ENCODE measurements at regions not wholly inside any gene's neighbourhood (a gene's known extent, or its start where the extent isn't known, plus 50 kb on each side); places are given as distances from the start of the nearest gene placed in this dataset.
"Not testable (repeated sequence)": the region's sequence is repeated elsewhere in the genome, so short reads cannot be mapped to it uniquely, and the experiment has no call there.

GRCh38 chr10:121327727-121328126, 270.5 kb downstream of the FGFR2 start:
- no peak overlapping the region for H3K4me2 ChIP-seq (ENCODE audit: low read length)
- H3K27ac ChIP-seq (ENCODE audit: low read length) = no peak overlapping the region
- no peaks in the 10 kb centered on the region for H4K20me1 ChIP-seq (ENCODE audit: insufficient read depth)
- TF ChIP-seq POLR2AphosphoS5 (IDR thresholded peaks at IDR 0.05) (no peak), RAD21 (conservative IDR thresholded peaks at IDR 0.05) (no peak)
- peaks cover 16% of the 10 kb centered on the region for H3K27me3 ChIP-seq (ENCODE audit: insufficient read depth, low read depth, low read length)
- no peaks in the 10 kb centered on the region for H3K79me2 ChIP-seq (replicated peaks; ENCODE audit: insufficient read depth, low read length)
- no peaks in the 10 kb centered on the region for H3F3A ChIP-seq (ENCODE audit: insufficient read depth, low read length, poor library complexity, severe bottlenecking)
- H2AFZ ChIP-seq (ENCODE audit: low read depth, low read length) = no peak overlapping the region
- no peaks in the 10 kb centered on the region for H3K36me3 ChIP-seq (ENCODE audit: insufficient read depth, low read length)
- H3K9me2 ChIP-seq (ENCODE audit: insufficient read depth, low read length) = no peaks in the 10 kb centered on the region
- H3K4me3 ChIP-seq (ENCODE audit: low read length) = no peak overlapping the region
- no peak overlapping the region for H3K9ac ChIP-seq (ENCODE audit: low read length)
- H3K9me3 ChIP-seq (ENCODE audit: low read length) = no peaks in the 10 kb centered on the region

GRCh38 chr10:121329631-121330030, 268.6 kb downstream of the FGFR2 start:
- peaks cover 26% of the 10 kb centered on the region for H3K27me3 ChIP-seq (ENCODE audit: insufficient read depth, low read depth, low read length)
- H3K4me2 ChIP-seq (ENCODE audit: low read length); H2AFZ ChIP-seq (ENCODE audit: low read depth, low read length); H4K20me1 ChIP-seq (ENCODE audit: insufficient read depth); H3K9ac ChIP-seq (ENCODE audit: low read length); H3K36me3 ChIP-seq (ENCODE audit: insufficient read depth, low read length); H3K9me2 ChIP-seq (ENCODE audit: insufficient read depth, low read length); H3K9me3 ChIP-seq (ENCODE audit: low read length); H3F3A ChIP-seq (ENCODE audit: insufficient read depth, low read length, poor library complexity, severe bottlenecking); H3K4me3 ChIP-seq (ENCODE audit: low read length); H3K79me2 ChIP-seq (replicated peaks; ENCODE audit: insufficient read depth, low read length); H3K27ac ChIP-seq (ENCODE audit: low read length): not testable (repeated sequence)

DNA sequence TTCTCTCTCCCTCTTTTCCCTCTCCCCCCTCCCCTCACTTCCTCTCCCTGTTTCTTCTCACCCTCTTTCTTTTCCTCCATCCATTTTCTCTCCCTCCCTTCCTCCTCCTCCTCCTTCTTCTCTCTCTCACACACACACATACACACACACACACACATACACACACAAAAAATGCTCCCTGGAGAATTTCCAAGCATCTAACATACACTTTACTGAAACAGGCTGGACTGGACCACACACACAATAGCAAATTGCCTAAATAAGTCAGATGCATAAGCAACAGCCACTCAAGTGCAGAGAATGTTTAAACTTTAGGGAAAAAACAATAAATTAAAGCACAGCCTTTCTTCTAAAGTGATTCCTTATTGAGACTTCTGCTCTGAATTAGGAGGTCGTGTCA, 267.7 kb downstream of the FGFR2 start:
- Histone ChIP-seq H3K27ac (ENCODE audit: low read length) (no peak overlapping the region), H2AFZ (ENCODE audit: low read depth, low read length) (no peak overlapping the region), H3K9ac (ENCODE audit: low read length) (no peak overlapping the region), H3K9me3 (ENCODE audit: low read length) (no peaks in the 10 kb centered on the region), H3K36me3 (ENCODE audit: insufficient read depth, low read length) (no peaks in the 10 kb centered on the region), H4K20me1 (ENCODE audit: insufficient read depth) (no peaks in the 10 kb centered on the region), H3K27me3 (ENCODE audit: insufficient read depth, low read depth, low read length) (peaks cover 30% of the 10 kb centered on the region), H3K9me2 (ENCODE audit: insufficient read depth, low read length) (no peaks in the 10 kb centered on the region), H3F3A (ENCODE audit: insufficient read depth, low read length, poor library complexity, severe bottlenecking) (no peaks in the 10 kb centered on the region), H3K79me2 (replicated peaks; ENCODE audit: insufficient read depth, low read length) (no peaks in the 10 kb centered on the region), H3K4me2 (ENCODE audit: low read length) (no peak overlapping the region), H3K4me3 (ENCODE audit: low read length) (no peak overlapping the region)
- no peak for TF ChIP-seq CTCF (IDR thresholded peaks at IDR 0.05; ENCODE audit: poor library complexity, severe bottlenecking)
- TF ChIP-seq EP300 (conservative IDR thresholded peaks at IDR 0.05; ENCODE audit: poor library complexity, severe bottlenecking) = no peak
- TF ChIP-seq POLR2AphosphoS5 (IDR thresholded peaks at IDR 0.05) = no peak
- no peak for TF ChIP-seq RAD21 (conservative IDR thresholded peaks at IDR 0.05)
- TF ChIP-seq SMC3 (conservative IDR thresholded peaks at IDR 0.05; ENCODE audit: poor library complexity) = no peak
- no peak for TF ChIP-seq MXI1 (conservative IDR thresholded peaks at IDR 0.05; ENCODE audit: poor library complexity, severe bottlenecking)
- no peak for TF ChIP-seq REST (IDR thresholded peaks at IDR 0.05; ENCODE audit: borderline replicate concordance)
- no peak for TF ChIP-seq TAF1 (IDR thresholded peaks at IDR 0.05; ENCODE audit: low read depth)
- no peak for TF ChIP-seq EZH2 (IDR thresholded peaks at IDR 0.05; ENCODE audit: borderline replicate concordance, insufficient read depth, low read length, poor library complexity, severe bottlenecking)
